Chondrocyte (in vitro differentiated cells): ENCODE measurements at regions not wholly inside any gene's neighbourhood (a gene's known extent, or its start where the extent isn't known, plus 50 kb on each side); places are given as distances from the start of the nearest gene placed in this dataset.

Source experiments
- DNase-seq: peaks from one replicate; pipeline ENCODE4 v3.0.0; 2021; ENCODE audit warnings: mixed read lengths, low spot score
- H3K27ac Mint-ChIP-seq: one replicate; pipeline ENCODE4 v1.8.0; 2021; ENCODE audit warnings: mild to moderate bottlenecking, moderate library complexity, mixed read lengths; ENCODE audit not compliant: unreplicated experiment
- H3K27me3 Mint-ChIP-seq: 2 replicates; pipeline ENCODE4 v1.8.0; 2021; ENCODE audit warnings: low read depth, mixed read lengths
- H3K36me3 Mint-ChIP-seq: 2 replicates; pipeline ENCODE4 v1.8.0; 2021; ENCODE audit warnings: low read depth, mixed read lengths
- H3K4me1 Mint-ChIP-seq: 2 replicates; pipeline ENCODE4 v1.8.0; 2021; ENCODE audit warnings: low read depth, mild to moderate bottlenecking, mixed read lengths
- H3K4me3 Mint-ChIP-seq: one replicate; pipeline ENCODE4 v1.8.0; 2021; ENCODE audit warnings: mild to moderate bottlenecking, moderate library complexity, mixed read lengths; ENCODE audit not compliant: unreplicated experiment
- H3K9me3 Mint-ChIP-seq: 2 replicates; pipeline ENCODE4 v1.8.0; 2021; ENCODE audit warnings: low read depth, mixed read lengths
- CTCF ChIP-seq: fragments of 200-600 bp; sonication (generic); IDR thresholded peaks from 2 replicates; pipeline ENCODE4 v1.5.0; 2021; ENCODE audit warnings: antibody characterized with exemption, mild to moderate bottlenecking, moderate library complexity

GRCh38 chr11:97349201-97349600, 959.4 kb downstream of the JRKL start:
- no peak for TF ChIP-seq CTCF
- Mint-ChIP-seq H3K9me3 (peaks cover 13% of the 10 kb centered on the region), H3K4me1 (peaks cover 14% of the 10 kb centered on the region), H3K36me3 (peaks cover 1% of the 10 kb centered on the region), H3K27me3 (peaks cover 34% of the 10 kb centered on the region), H3K4me3 (no peak overlapping the region), H3K27ac (no peak overlapping the region)
- no peak for DNase-seq

- no peaks in the 10 kb centered on the region for H3K36me3 Mint-ChIP-seq
- TF ChIP-seq CTCF, result no peak
- no peak for DNase-seq
- peaks cover 23% of the 10 kb centered on the region for H3K27me3 Mint-ChIP-seq
- H3K9me3 Mint-ChIP-seq, result peaks cover 4% of the 10 kb centered on the region
- no peak overlapping the region for H3K27ac Mint-ChIP-seq
- peaks cover 14% of the 10 kb centered on the region for H3K4me1 Mint-ChIP-seq
- no peak overlapping the region for H3K4me3 Mint-ChIP-seq
These were observed 962.1 kb downstream of the JRKL start for GRCh38 chr11:97351939-97352338.

- peaks cover 14% of the 10 kb centered on the region for H3K4me1 Mint-ChIP-seq
- TF ChIP-seq CTCF, result no peak
- no peak for DNase-seq
- H3K4me3 Mint-ChIP-seq, result no peak overlapping the region
- H3K27me3 Mint-ChIP-seq, result peaks cover 15% of the 10 kb centered on the region
- peaks cover 4% of the 10 kb centered on the region for H3K9me3 Mint-ChIP-seq
- no peaks in the 10 kb centered on the region for H3K36me3 Mint-ChIP-seq
- no peak overlapping the region for H3K27ac Mint-ChIP-seq
These were observed 964.2 kb downstream of the JRKL start for GRCh38 chr11:97354026-97354425.

GRCh38 chr11:97354576-97354975, 964.8 kb downstream of the JRKL start:
- Mint-ChIP-seq H3K27ac (no peak overlapping the region), H3K4me1 (peaks cover 9% of the 10 kb centered on the region), H3K27me3 (peaks cover 15% of the 10 kb centered on the region), H3K36me3 (no peaks in the 10 kb centered on the region), H3K9me3 (peaks cover 4% of the 10 kb centered on the region), H3K4me3 (no peak overlapping the region)
- DNase-seq, result no peak
- TF ChIP-seq CTCF, result no peak

GRCh38 chr11:97355230-97355629, 965.4 kb downstream of the JRKL start:
- no peak for DNase-seq
- peaks cover 15% of the 10 kb centered on the region for H3K27me3 Mint-ChIP-seq
- no peaks in the 10 kb centered on the region for H3K36me3 Mint-ChIP-seq
- peaks cover 4% of the 10 kb centered on the region for H3K9me3 Mint-ChIP-seq
- H3K4me3 Mint-ChIP-seq, result no peak overlapping the region
- no peak for TF ChIP-seq CTCF
- H3K4me1 Mint-ChIP-seq, result peaks cover 5% of the 10 kb centered on the region
- H3K27ac Mint-ChIP-seq, result no peak overlapping the region
